Lower leg skin (tissue), 3 donors: ENCODE measurements at regions not wholly inside any gene's neighbourhood (a gene's known extent, or its start where the extent isn't known, plus 50 kb on each side); places are given as distances from the start of the nearest gene placed in this dataset.

Experiments used
- CTCF ChIP-seq, 3 donors: fragments of 450-650 bp; IDR thresholded peaks; one replicate each; pipeline ENCODE4 v1.5.1; 2016; ENCODE audit warnings: antibody characterized with exemption in 3 of 3, mild to moderate bottlenecking in 3 of 3, moderate library complexity in 2 of 3
- POLR2A ChIP-seq, 2 donors: fragments of 450-650 bp; IDR thresholded peaks; one replicate each; pipeline ENCODE4 v1.6.1; 2016 to 2017; ENCODE audit warnings: antibody characterized with exemption in 2 of 2, mild to moderate bottlenecking in 1 of 2, moderate library complexity in 1 of 2

- TF ChIP-seq CTCF (IDR thresholded peaks at IDR 0.05) = no peak
- TF ChIP-seq POLR2A (IDR thresholded peaks at IDR 0.05) = no peak
Observed at GRCh38 chr12:125262851-125263250, 197.6 kb downstream of the AACS start.
